RWPE2 (cell line): ENCODE measurements at regions not wholly inside any gene's neighbourhood (a gene's known extent, or its start where the extent isn't known, plus 50 kb on each side); places are given as distances from the start of the nearest gene placed in this dataset.

Experiments used
- ATAC-seq: fragments of 200-7000 bp; cut with Tn5 transposase; 3 replicates; pipeline ENCODE4 v1.9.1; 2021; ENCODE audit warnings: low read depth
- DNase-seq: peaks from one replicate; pipeline ENCODE4 v3.0.0-alpha.2; 2020; ENCODE audit warnings: low spot score
- H3K27ac ChIP-seq: fragments of 450-650 bp; 2 replicates; pipeline ENCODE4 v1.5.1; 2017; ENCODE audit warnings: mild to moderate bottlenecking; ENCODE audit not compliant: poor library complexity, severe bottlenecking
- H3K27me3 ChIP-seq: fragments of 250-450 bp; sonication (Bioruptor Pico); 2 replicates; pipeline ENCODE4 v1.5.1; 2021; ENCODE audit warnings: mild to moderate bottlenecking, moderate library complexity; ENCODE audit not compliant: insufficient read depth, poor library complexity, severe bottlenecking
- H3K36me3 ChIP-seq: fragments of 250-450 bp; sonication (Bioruptor Pico); 2 replicates; pipeline ENCODE4 v1.5.1; 2020; ENCODE audit warnings: low read depth, mild to moderate bottlenecking, moderate library complexity
- H3K4me1 ChIP-seq: fragments of 250-450 bp; sonication (Bioruptor Pico); 2 replicates; pipeline ENCODE4 v1.5.1; 2021; ENCODE audit warnings: mild to moderate bottlenecking, moderate library complexity; ENCODE audit not compliant: insufficient read depth, poor library complexity, severe bottlenecking
- H3K4me3 ChIP-seq: fragments of 250-450 bp; sonication (Bioruptor Pico); 2 replicates; pipeline ENCODE4 v1.5.1; 2021; ENCODE audit warnings: mild to moderate bottlenecking, moderate library complexity; ENCODE audit not compliant: severe bottlenecking
- H3K9me3 ChIP-seq: fragments of 250-450 bp; sonication (Bioruptor Pico); 2 replicates; pipeline ENCODE4 v1.5.1; 2021; ENCODE audit warnings: mild to moderate bottlenecking, moderate library complexity; ENCODE audit not compliant: severe bottlenecking
- CTCF ChIP-seq: fragments of 450-650 bp; IDR thresholded peaks from one replicate; pipeline ENCODE4 v1.5.1; 2017; ENCODE audit warnings: mild to moderate bottlenecking, moderate library complexity; ENCODE audit not compliant: poor library complexity, severe bottlenecking

- ATAC-seq (no peak), DNase-seq (no peak)
- Histone ChIP-seq H3K27ac (no peak overlapping the region), H3K27me3 (no peaks in the 10 kb centered on the region), H3K4me3 (no peak overlapping the region), H3K4me1 (no peaks in the 10 kb centered on the region), H3K36me3 (no peaks in the 10 kb centered on the region), H3K9me3 (no peaks in the 10 kb centered on the region)
- no peak for TF ChIP-seq CTCF
Measured at GRCh38 chr1:13918862-13919261, 218.9 kb downstream of the PRDM2 start.

- H3K4me3 ChIP-seq, result no peak overlapping the region
- no peaks in the 10 kb centered on the region for H3K36me3 ChIP-seq
- no peak overlapping the region for H3K27ac ChIP-seq
- no peak for ATAC-seq
- no peaks in the 10 kb centered on the region for H3K9me3 ChIP-seq
- DNase-seq, result no peak
- no peak for TF ChIP-seq CTCF
- H3K4me1 ChIP-seq, result no peaks in the 10 kb centered on the region
- H3K27me3 ChIP-seq, result no peaks in the 10 kb centered on the region
Measured at GRCh38 chr1:13921190-13921589, 221.2 kb downstream of the PRDM2 start.

- H3K27ac ChIP-seq, result no peak overlapping the region
- no peaks in the 10 kb centered on the region for H3K9me3 ChIP-seq
- ATAC-seq, result no peak
- no peaks in the 10 kb centered on the region for H3K4me1 ChIP-seq
- no peak for TF ChIP-seq CTCF
- no peak overlapping the region for H3K4me3 ChIP-seq
- H3K27me3 ChIP-seq, result no peaks in the 10 kb centered on the region
- DNase-seq, result no peak
- H3K36me3 ChIP-seq, result no peaks in the 10 kb centered on the region
Measured at GRCh38 chr1:13922466-13923110, 222.6 kb downstream of the PRDM2 start.

- Histone ChIP-seq H3K4me3 (no peak overlapping the region), H3K36me3 (no peaks in the 10 kb centered on the region), H3K27me3 (peaks cover 3% of the 10 kb centered on the region), H3K27ac (no peak overlapping the region), H3K9me3 (no peaks in the 10 kb centered on the region), H3K4me1 (no peaks in the 10 kb centered on the region)
- no peak for DNase-seq
- TF ChIP-seq CTCF, result no peak
- no peak for ATAC-seq
Measured at GRCh38 chr1:13926556-13926955, 226.6 kb downstream of the PRDM2 start.

- ATAC-seq, result no peak
- Histone ChIP-seq H3K27ac (no peak overlapping the region), H3K4me1 (no peaks in the 10 kb centered on the region), H3K9me3 (no peaks in the 10 kb centered on the region), H3K36me3 (no peaks in the 10 kb centered on the region), H3K27me3 (peaks cover 3% of the 10 kb centered on the region), H3K4me3 (no peak overlapping the region)
- no peak for DNase-seq
- no peak for TF ChIP-seq CTCF
Measured at GRCh38 chr1:13927736-13928135, 227.7 kb downstream of the PRDM2 start.
